HG03066 (cell line): ENCODE measurements at regions not wholly inside any gene's neighbourhood (a gene's known extent, or its start where the extent isn't known, plus 50 kb on each side); places are given as distances from the start of the nearest gene placed in this dataset.
A peak's percentile ranks its signal among the peaks of the same experiment; 100 is the strongest.

Experiments
- ATAC-seq: cut with Tn5 transposase; IDR thresholded peaks from one replicate; pipeline ENCODE4 v1.9.1; 2021; ENCODE audit warnings: low read depth; ENCODE audit not compliant: unreplicated experiment

GRCh38 chr4:24024157-24024556, 134.3 kb upstream of the PPARGC1A start:
- no peak for ATAC-seq

DNA sequence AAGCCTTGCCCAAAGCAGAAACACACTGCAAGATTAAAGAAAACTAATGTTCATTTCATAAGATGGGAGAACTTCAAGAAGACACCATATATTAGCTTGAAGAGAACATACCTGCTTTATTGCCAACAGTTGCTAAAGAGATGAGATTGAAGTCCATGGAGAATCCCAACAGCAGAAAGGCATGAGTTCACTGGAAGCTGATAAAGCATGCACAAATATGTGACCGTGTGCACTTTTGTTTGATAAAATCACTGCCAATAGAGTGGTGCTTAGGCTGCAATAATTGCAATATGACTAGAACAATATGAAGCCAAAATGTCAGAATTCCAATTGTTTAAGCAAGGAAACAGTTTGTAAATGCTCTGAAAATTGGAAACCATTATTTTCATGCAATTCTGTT, 125.9 kb upstream of the PPARGC1A start:
- ATAC-seq, result no peak

DNA sequence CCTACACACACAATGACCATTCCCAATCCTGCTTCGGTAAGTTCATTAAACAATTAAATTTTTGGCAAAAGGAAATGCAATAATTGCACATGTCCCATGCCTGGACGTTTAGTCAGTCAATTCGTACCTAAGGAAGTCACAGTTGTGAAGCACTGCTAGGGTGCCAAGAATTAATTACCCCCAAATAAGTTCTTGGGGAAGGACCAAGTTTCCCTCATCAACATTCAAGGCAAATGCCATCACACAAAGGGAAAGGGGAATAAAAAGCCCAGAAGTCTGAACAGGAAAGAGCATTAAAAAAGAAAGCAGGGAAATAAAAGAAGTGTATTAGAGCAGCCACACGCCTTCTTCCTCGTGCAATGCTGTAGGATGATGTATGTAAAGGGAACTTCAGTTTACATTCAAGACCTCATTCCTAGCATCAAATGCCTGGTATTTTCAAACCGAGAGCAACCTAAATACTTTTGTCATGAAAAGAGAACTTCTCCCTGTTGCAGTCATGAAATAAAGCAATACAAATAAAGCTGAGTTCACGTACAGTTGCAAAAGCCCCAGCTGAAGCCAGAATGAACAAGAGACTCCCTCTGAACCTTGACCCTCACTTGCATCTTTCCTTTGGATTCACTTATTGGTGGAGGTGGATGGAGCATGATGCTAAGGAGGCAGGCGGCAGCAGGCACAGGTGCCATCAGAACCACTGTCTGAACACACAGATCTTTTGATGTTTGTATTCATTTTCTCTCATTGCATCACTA, 124.0 kb upstream of the PPARGC1A start:
- no peak for ATAC-seq

- ATAC-seq, result no peak
Observed at GRCh38 chr4:24010994-24011393, 121.1 kb upstream of the PPARGC1A start.

GRCh38 chr4:24010573-24010972, 120.7 kb upstream of the PPARGC1A start:
- ATAC-seq, result no peak

- ATAC-seq, result no peak
Observed at GRCh38 chr4:24007860-24008261, 118.0 kb upstream of the PPARGC1A start.

DNA sequence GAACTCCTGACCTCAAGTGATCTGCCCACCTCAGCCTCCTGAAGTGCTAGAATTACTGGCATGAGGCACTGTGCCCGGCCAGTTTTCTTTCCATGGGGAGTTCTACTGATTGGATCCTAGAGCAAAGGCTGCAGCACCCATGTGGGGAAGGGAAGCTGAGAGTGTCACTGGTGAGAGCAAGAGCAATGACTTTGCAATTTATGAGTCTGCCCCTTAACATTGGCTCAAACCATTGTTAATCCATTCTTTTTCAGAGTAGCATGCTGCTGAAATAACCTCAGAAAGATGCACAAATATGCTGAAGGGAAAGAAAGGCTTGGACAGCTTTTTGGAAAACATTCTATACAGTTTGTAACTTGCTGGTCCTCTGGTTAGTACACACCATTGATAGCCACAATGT, 116.4 kb upstream of the PPARGC1A start:
- ATAC-seq, result no peak

DNA sequence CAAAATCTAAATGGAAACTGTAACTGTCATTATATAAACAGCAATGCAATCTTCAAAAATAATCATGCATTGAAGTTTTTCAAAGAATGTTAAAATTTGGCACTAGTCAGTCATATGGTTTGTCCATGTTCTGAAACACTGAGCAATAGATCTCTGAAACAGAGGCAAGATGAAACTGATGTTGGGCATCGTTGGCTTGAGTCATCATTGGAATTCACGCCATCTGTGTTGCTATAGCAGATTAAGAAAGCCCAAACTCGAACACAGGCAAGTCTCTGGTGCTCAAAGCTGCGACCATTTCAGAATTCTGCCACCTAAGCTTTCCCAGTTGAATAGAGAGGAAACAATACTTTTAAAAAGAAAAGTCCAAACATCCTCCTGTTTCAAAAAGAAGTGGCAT, 114.1 kb upstream of the PPARGC1A start:
- no peak for ATAC-seq

DNA sequence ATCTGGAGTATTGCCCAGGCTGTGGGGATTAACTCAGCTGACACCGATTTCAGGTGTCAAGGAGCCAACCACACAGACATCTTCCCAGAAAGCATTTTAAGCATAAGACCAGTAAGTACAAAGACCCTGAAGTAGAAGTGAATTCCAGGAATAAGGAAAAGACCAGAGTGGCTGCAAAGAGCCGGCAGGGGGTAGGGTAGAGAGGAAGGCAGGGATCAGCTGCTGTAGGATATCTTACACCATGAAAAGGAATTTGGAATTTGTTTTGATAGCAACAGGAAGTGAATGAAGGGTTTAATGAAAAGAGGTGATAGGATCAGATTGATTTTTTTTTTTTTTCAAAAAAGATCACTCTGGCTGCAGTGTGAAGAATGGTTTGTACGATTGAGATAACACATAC, 113.6 kb upstream of the PPARGC1A start:
- no peak for ATAC-seq

DNA sequence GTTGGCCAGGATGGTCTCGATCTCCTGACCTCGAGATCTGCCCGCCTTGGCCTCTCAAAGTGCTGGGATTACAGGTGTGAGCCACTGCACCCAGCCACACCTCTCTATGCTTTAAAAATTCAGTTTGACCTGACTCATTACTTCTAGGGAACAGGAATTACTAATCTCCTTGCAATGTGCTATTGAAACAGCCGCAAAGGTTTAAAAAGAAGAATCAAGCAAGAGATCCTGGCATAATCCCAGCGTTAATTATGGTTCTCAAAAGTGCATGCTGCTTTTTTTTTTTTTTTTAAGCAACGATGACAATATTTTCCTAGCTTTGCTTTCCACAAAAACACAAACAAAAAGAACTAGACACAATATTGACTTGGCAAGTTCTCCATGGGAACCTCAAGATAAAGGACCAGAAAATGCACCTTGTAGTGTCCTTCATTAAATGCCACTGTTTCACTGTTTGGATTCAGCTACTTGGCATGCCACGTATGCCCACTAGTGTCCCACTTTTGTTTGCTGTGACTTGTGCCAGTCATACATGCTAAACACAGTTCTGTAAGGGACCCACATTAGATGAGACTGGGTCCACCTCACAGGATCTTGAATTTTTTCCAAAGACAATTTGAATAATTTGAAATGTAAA, 112.6 kb upstream of the PPARGC1A start:
- ATAC-seq, result no peak

DNA sequence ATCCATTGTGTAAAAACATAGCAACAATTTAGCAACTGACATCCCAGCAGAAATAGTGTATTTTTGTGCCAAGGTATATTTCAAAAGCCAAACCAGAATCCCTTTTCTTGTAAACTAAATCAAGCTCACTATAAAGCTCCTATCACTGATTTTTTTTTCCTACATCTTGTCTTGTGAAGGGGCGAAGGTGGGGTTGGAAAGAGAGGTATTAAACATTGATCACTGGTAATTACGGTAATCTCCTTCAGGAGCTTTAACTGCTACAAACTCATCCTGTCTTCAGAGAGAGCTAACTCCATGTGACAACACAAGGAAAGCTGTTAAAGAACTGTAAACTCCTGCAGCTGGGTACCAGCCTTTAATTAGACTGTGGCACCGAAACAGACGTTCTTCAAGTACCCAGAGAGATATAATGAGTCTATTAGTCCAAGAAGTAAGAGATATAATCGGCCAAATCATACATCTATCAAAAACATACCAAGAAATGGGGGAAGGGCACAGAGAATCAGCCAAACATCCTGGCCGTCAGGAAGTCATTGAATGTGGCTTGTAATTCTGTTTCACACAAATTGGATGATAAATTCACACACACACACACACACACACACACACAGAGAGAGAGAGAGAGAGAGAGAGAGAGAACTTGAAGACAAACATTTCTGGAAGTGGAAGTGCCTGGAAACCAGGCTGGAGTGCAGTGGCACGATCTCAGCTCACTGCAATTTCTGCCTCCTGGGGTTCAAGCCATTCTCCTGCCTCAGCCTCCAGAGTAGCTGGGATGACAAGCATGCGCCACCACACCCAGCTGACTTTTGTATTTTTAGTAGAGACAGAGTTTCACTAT, 111.9 kb upstream of the PPARGC1A start:
- ATAC-seq, result no peak

GRCh38 chr4:24000470-24000831, 110.6 kb upstream of the PPARGC1A start:
- no peak for ATAC-seq

DNA sequence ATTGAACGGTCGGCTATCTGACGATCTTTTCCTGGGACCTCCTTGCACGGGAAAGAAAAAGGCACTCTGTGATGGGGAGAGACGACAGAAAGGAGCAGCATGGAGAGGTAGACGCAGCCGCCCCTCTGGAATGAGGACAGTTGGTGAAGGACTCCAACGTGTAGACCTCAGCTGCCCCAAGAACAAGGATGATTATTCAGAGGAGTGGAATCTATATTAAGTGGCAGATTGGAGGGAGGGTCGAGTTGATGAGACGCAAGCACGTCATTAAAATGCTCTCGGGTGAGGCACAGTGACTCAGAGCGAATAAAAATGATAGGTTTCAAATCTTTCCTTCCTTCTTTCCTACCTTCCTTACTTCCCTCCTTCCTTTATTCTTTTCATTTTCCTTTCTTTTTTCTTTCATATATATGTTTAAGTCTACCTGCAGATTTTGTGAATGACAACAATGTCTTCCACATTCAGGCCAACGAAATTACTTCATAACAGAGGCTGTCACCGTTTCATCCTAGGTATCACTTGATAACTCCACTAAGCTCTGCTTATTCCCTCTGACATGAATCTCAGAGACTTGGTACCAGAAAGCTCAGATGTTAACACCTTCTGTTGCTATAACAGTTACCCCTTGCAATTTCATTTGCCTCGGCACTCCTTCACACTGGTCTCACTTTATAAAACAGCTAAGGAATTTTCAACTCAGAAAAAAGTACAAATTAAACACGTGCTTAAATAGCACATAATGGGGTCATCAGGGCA, 110.0 kb upstream of the PPARGC1A start:
- ATAC-seq, result no peak

DNA sequence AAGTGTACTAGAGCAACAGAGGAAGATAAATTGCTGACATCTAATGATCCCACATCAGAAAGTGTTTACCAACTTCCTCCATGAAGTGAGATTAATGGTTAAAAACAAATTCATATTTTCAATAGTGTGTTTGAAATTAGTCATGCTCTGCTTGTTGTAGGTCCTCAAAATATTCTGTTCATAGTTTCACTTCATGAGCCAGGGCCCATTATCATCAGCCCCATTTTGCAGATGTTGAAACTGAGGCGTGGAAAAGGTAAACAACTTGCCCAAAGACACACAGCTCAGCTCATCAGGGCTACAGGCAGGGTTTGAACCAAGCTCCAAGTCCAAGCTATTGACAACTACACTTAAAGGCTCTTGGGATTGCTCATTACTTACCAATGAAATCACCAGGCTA, 103.5 kb upstream of the PPARGC1A start:
- no peak for ATAC-seq

DNA sequence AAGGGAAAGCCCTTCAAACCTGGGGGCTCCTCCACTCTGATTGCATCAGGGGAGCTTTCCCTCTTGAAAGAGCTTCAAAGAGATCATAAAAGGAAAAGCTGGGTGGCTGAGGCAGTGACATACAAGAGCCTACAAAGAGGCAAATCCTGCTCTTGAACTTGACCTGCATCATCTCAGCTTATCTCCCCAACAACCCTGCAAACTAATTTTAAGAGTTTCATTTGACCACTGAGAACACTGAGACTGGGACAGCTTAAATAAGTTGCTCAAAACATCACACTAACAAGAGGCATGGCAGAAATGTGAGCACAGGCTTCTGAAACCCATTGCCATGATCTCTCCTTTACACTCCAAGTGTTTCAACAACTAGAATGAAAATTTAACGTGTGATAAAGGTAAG, 101.6 kb upstream of the PPARGC1A start:
- ATAC-seq, result peak; percentile 53

DNA sequence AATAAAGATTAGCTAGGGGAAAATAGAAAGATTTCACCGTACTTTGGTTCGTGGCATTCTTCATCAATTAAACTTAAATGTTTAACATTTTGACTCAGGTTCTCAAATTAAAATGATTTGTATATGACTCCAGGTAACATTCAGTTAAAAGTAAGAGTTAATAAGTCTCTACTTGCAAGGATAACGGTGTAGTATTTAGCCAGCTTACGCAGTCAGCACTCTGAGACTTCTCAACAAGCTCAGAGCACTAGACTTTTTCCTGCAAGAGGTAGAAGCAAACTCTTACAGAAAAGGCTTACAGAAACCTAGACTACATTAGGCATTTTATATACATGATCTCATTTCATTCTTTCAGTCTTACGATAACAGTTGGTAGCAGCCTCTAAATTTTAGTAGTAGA, 96.4 kb upstream of the PPARGC1A start:
- ATAC-seq, result no peak

- ATAC-seq, result no peak
Observed at GRCh38 chr4:23981328-23981727, 91.5 kb upstream of the PPARGC1A start.

DNA sequence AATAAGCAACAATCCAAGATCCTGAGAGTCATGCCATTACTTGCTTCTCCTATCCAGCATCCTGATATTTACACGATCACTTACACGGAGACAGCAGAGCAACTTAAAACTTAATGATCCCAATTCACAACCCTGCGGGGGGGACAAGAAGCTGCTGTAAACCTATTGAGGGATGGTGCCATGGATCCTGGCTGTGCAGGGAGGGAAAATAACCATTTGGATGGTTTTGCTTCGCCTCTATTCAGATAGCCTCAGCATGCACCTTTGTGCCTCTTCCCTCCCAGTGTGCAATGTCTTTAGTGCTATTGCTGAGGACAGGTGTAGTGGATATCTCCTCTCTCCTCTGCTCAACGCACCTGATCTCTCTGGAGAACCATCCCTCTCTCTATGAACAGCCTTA, 89.7 kb upstream of the PPARGC1A start:
- no peak for ATAC-seq

- no peak for ATAC-seq
Observed at GRCh38 chr4:23978002-23978401, 88.2 kb upstream of the PPARGC1A start.

DNA sequence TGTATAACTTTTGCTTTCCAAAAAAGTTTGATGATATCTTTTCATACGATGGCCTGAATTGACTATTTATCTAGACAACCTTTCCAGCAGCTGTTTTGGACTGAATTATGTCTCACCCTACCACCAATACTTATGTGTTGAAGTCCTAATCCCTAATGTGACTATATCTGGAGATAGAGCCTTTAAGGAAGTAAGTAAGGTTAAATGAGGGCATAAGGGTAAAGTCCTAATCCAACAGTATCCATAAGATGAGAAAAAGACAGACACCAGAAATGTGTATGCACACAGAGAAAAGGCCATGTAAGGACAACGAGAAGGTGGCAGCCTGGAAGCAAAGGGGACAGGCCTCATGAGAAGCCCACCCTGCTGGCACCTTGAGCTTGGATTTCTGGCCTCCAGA, 86.6 kb upstream of the PPARGC1A start:
- ATAC-seq, result no peak

- no peak for ATAC-seq
Observed at GRCh38 chr4:23973308-23973855, 83.5 kb upstream of the PPARGC1A start.
